NK-92 treated with Interleukin-12 subunit alpha and Interleukin-12 subunit beta, amount 100 ng/mL, for 24 hours (cell line): ENCODE measurements at regions not wholly inside any gene's neighbourhood (a gene's known extent, or its start where the extent isn't known, plus 50 kb on each side); places are given as distances from the start of the nearest gene placed in this dataset.
"Not testable (repeated sequence)": the region's sequence is repeated elsewhere in the genome, so short reads cannot be mapped to it uniquely, and the experiment has no call there.

Experiments used
- DNase-seq: peaks from one replicate; lab custom pipeline; 2025; lab: John Stamatoyannopoulos, UW

GRCh38 chr22:22779213-22779612, 108.4 kb upstream of the IGLL5 start:
- no peak for DNase-seq

- DNase-seq, result no peak
These were observed 104.0 kb upstream of the IGLL5 start for GRCh38 chr22:22783575-22783974.

DNA sequence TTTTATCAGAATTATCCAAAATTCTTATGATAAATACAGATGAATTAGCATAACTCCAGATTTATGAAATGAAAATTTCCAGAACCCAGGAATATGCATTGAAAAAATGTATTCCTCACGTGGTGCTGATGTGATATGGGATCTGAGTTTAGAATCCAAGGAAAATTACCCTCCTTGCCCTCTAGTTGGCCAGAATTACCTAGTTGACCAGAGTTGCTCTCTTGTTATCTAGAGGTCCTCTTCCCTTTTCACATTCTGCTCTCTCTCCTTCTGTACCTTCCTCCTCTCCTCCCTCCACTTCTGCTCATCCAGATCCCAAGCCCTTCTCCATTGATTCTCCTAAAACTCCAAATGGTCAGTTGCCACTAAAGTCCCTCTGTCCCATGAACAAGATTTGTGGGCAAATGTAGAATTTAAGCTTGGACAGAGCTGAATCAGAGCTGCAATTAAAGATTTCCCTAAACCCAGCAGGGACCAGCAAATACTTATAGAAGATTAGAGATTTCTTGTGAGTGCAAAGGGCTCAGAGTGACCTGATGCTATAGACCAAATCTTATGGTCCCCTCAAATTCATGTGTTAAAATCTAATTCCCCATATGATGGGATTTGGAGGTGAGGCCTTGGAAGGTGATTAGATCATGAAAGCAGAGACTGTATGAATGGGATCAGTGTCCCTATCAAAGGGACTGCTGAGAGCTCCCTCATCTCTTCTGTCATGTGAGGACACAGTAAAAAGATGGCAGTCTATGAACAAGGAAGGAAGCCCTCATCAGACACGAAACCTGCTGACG, 103.2 kb upstream of the IGLL5 start:
- no peak for DNase-seq

GRCh38 chr22:22785316-22786065, 102.1 kb upstream of the IGLL5 start:
- DNase-seq, result no peak

- no peak for DNase-seq
These were observed 101.1 kb upstream of the IGLL5 start for GRCh38 chr22:22786301-22787115.

DNA sequence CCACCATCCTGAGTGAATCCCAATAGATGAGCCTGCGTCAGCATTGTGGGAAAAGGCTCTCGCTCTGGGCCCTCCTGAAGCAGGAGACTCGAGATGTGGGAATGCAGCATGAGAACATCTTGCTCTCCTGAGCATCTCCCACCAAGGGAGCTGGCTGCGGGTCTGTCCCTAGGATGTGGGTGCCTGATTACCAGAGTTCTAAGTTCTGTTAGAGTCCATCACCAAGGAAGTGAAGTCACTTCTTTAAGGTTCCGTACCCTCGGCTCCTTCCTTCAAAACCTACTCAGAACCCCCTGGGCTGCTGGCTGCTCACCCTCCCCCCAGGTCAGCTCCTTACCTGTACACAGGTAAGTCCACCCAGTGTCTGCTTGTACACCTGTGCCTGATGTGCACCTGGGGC, 100.5 kb upstream of the IGLL5 start:
- DNase-seq, result no peak

DNA sequence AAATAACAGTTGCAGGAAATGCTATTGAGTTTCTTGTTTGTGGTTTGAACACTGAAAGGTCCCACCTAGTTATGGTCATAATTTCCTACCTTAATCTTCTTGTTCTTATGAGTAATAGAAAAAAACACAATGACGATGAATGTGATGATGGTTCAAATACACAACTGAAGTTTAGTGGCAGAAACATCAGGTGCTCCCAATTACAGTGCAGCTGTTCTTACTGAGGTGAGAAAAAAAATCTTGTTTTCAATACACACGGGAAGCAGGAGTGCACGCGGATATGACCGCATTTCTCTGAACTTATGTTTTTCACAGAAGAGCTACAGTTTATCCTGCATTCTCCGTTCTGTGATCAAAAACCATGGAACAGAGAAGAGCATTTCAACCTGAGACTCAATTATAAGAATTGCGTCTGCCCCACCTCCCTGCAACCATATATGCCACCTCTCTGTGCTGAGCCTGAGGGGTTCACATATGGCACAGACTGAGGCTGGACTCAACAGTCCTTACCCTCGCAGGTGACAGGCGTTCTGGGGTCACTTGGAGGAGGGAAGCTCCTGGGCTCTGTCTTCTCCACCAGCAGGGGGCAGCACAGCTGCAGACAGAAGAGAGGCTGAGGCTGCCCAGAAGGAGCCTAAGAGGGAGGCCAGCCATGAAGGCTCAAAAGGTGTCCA, 99.7 kb upstream of the IGLL5 start:
- peak; percentile 41 for DNase-seq

DNA sequence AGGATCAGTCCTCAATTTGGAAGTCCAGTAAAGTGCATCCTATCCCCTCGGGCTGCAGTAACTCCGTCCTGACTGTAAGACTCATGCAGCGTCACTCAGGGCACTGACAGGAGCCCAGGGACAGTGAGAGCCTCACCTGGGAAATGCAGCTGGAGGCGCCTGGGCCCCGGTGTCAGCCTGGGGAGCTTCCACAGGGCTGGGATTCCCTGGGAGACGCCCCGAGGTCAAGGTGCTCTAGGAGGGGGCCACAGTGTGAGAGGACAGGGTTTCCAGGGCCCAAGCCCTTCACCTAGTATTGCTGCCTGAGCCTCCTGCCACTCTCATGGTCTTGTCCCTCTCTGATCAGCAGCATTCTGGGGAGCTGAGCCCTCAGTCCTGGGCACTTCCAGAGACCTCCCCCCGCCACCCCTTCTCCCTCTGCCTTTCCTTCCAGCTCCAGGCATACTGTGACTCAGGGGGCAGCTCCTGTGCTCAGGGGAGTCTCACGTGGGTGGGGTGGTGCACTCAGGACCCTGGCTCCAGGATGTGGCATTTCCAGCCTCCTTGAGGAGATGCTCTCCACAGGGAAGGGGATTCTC, 99.1 kb upstream of the IGLL5 start:
- no peak for DNase-seq

DNA sequence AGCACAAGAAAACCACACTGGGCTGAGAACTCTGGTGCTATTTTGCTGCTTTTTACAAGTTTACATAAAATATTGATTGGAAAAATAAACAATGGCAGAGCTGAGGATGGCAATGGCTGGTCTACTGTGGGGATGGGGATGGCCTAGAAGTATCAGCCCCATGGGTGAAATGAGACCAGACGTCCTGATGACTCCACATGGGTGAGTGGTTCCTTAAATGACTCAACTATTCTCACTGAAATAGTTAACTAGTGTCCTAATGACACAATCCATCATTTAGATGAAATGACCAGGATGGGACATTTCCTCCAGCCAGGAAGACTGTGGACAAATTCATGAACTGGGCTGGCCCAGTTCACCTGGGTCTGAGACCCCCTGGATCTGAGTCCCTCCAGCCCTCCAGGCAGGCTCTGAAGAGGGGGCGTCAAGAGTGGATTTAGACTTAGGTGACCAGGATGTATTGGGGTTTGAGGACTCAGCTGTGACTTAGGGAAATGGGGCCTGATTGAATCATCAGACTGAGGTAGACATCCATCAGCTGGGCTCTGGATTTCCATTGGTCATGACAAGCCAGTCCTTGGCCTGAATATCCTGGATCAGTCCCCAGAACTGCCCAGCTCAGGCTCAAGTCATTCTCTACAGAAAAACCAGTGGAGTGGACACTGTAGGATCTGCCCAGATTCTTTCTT, 98.2 kb upstream of the IGLL5 start:
- DNase-seq, result no peak

- DNase-seq, result no peak
These were observed 97.4 kb upstream of the IGLL5 start for GRCh38 chr22:22789922-22790845.

- DNase-seq, result no peak
These were observed 96.0 kb upstream of the IGLL5 start for GRCh38 chr22:22791438-22792181.

DNA sequence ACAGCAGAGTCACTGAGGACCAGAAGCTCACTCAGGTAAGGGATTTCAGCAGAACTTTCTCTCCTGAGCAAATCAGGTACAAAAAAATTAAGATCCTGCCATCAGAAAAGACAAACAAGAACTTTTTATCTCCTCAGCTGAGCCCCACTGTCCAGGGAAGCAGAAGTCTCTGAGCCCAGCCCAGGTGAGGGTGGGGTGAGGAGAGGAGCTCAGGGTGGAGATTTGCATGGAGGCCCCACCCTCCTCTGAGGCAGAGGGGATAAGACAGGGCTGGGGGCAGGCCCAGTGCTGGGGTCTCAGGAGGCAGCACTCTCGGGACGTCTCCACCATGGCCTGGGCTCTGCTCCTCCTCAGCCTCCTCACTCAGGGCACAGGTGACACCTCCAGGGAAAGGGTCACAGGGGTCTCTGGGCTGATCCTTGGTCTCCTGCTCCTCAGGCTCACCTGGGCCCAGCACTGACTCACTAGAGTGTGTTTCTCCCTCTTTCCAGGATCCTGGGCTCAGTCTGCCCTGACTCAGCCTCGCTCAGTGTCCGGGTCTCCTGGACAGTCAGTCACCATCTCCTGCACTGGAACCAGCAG, 95.3 kb upstream of the IGLL5 start:
- DNase-seq, result not testable (repeated sequence)

DNA sequence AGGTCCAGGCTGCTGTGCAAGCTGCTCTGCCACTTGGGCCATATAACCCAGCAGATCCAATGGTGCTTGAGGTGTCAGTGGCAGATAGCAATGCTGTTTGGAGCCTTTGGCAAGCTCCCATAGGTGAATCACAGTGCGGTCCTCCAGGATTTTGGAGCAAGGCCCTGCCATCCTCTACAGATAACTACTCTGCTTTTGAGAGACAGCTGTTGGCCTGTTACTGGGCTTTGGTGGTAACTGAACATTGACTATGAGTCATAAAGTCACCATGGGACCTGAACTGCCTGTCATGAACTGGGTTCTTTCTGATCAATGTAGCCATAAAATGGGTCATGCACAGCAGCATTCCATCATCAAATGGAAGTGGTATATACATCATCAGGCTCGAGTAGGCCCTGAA, 92.0 kb upstream of the IGLL5 start:
- DNase-seq, result not testable (repeated sequence)

- no peak for DNase-seq
These were observed 90.9 kb upstream of the IGLL5 start for GRCh38 chr22:22796724-22797123.

GRCh38 chr22:22798232-22798616, 89.4 kb upstream of the IGLL5 start:
- no peak for DNase-seq

DNA sequence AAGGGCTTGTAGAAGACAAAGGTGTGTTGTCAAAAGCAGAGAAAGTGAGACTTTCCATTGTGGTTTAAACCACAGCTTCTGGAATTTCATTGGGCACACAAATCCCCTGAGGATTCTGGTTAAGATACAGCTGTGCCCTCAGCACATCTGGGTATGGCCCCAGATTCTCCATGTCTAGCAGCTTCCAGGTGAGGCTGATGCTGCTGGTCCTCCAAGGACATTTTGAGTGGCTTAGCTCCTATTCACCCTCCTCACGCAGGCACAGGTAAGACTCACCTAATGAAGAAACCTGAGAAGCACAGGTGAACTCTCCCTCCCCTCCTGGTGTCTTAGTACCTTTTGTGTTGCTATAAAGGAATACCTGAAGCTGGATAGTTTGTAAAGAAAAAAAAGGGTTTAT, 88.9 kb upstream of the IGLL5 start:
- DNase-seq, result no peak

GRCh38 chr22:22799561-22799960, 88.1 kb upstream of the IGLL5 start:
- no peak for DNase-seq

GRCh38 chr22:22800716-22801115, 86.9 kb upstream of the IGLL5 start:
- DNase-seq, result no peak
